ENCODE measurements at regions not wholly inside any gene's neighbourhood (a gene's known extent, or its start where the extent isn't known, plus 50 kb on each side); places are given as distances from the start of the nearest gene placed in this dataset.

DNA sequence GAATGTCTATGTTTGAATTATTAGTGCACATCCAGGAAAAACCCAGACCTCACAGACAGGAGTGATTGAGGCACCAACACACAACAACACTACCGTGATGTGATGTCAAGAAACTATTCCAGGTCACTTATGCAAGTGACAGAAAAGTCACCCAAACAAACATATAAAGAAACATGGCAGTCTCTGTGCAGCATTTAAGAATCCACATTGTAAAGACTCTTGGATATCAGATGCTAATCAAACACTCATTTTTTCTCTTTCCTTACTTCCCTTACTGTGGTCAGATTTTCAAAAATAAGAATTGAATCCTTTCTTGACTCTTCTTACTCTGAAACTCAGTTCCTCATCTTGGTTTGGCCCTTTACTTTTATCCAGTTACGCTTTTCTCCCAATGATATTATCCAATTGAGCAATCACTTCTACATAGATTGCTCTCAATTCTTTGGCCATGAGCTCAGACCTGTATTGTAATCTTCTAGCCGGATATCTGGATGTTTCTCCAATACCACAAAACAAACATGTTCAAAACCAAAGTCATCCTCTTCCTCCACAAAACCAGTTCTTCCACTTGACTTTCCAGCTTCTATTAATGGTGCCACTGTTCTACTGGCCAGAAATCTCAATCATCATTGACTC lies 115.4 kb downstream of the DUSP6 start:
- Histone ChIP-seq H3K79me2 (ENCODE audit: low read length) (no peaks in the 10 kb centered on the region), H3K9me3 (ENCODE audit: low read length) (no peaks in the 10 kb centered on the region), H3K4me2 (ENCODE audit: low read length) (peak overlapping the region; percentile 64), H2AFZ (ENCODE audit: low read length) (peak overlapping the region; percentile 12; the same call in 1 of the 2 replicates), H3K27me3 (ENCODE audit: low read length) (no peaks in the 10 kb centered on the region), H4K20me1 (ENCODE audit: low read length) (no peaks in the 10 kb centered on the region), H3K9ac (ENCODE audit: low read length) (peak overlapping the region; percentile 80), H3K36me3 (ENCODE audit: low read depth, low read length) (no peaks in the 10 kb centered on the region), H3K27ac (ENCODE audit: low read length) (peak overlapping the region; percentile 96), H3K4me3 (ENCODE audit: low read length) (0 out of 2 replicates have a peak overlapping the region, but pooled peaks have one; percentile 2), H3F3A (ENCODE audit: low read length, unreplicated experiment) (peaks cover 6% of the 10 kb centered on the region), H3K4me1 (ENCODE audit: insufficient read depth, low read length) (peaks cover 32% of the 10 kb centered on the region), H3K9me2 (replicated peaks; ENCODE audit: low read length) (no peaks in the 10 kb centered on the region)
- ATAC-seq (peak; percentile 84), DNase-seq (peak; percentile 97)
- intact Hi-C loops (cut with micrococcal nuclease): loop anchor here (1.0 kb wide), 1 partner anchor 11 kb away; no protein-coding TSS in a partner anchor
- CTCF ChIA-PET: no interaction called here
- POLR2A ChIA-PET (ENCODE audit: unreplicated experiment): interaction anchor here (0.6 to 0.7 kb wide), 2 partner anchors 48 to 116 kb away, joined by 3 to 5 read pairs; no protein-coding TSS in a partner anchor
- TF ChIP-seq EZH2phosphoT487 (IDR thresholded peaks at IDR 0.05; ENCODE audit: borderline replicate concordance, low read length): no peak
- TF ChIP-seq, protein P1, sequence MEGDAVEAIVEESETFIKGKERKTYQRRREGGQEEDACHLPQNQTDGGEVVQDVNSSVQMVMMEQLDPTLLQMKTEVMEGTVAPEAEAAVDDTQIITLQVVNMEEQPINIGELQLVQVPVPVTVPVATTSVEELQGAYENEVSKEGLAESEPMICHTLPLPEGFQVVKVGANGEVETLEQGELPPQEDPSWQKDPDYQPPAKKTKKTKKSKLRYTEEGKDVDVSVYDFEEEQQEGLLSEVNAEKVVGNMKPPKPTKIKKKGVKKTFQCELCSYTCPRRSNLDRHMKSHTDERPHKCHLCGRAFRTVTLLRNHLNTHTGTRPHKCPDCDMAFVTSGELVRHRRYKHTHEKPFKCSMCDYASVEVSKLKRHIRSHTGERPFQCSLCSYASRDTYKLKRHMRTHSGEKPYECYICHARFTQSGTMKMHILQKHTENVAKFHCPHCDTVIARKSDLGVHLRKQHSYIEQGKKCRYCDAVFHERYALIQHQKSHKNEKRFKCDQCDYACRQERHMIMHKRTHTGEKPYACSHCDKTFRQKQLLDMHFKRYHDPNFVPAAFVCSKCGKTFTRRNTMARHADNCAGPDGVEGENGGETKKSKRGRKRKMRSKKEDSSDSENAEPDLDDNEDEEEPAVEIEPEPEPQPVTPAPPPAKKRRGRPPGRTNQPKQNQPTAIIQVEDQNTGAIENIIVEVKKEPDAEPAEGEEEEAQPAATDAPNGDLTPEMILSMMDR (conservative IDR thresholded peaks at IDR 0.05; ENCODE audit: low read depth, low read length): no peak
- TF ChIP-seq EZH2 (IDR thresholded peaks at IDR 0.05; ENCODE audit: low read length, unreplicated experiment): no peak
- BruUV-seq (replicated peaks): no TSS peak

DNA sequence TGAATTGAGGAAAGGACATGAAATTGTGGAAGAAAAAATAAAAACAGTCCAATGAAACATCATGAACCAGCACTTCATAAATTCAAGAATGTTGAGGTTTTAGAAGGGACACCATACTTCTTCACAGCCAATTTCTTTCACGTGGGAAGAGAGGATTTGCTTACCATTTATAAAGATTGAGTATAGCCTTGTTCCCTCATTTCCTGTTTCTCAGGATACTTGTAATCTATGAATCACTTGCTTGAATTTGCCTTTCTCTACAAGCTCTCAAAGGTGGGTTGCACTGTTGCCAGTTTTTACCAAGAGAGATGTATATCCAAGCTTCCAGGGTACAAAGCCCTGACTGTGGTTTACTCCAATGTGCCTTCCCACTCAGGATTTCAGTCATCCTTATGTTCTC lies 116.1 kb downstream of the DUSP6 start:
- H3K27ac ChIP-seq (ENCODE audit: low read length): peak overlapping the region; percentile 96
- intact Hi-C loops (cut with micrococcal nuclease): no loop called here
- H3K4me1 ChIP-seq (ENCODE audit: insufficient read depth, low read length): peaks cover 32% of the 10 kb centered on the region
- ChIA-PET CTCF (no interaction called here), POLR2A (ENCODE audit: unreplicated experiment) (interaction anchor here (0.6 kb wide), 1 partner anchor 48 kb away, joined by 5 read pairs; no protein-coding TSS in a partner anchor)
- H3K4me2 ChIP-seq (ENCODE audit: low read length): peak overlapping the region; percentile 64
- H3K9ac ChIP-seq (ENCODE audit: low read length): peak overlapping the region; percentile 80
- H4K20me1 ChIP-seq (ENCODE audit: low read length): no peaks in the 10 kb centered on the region
- no TSS peak for BruUV-seq (replicated peaks)
- no peaks in the 10 kb centered on the region for H3K9me3 ChIP-seq (ENCODE audit: low read length)
- peaks cover 6% of the 10 kb centered on the region for H3F3A ChIP-seq (ENCODE audit: low read length, unreplicated experiment)
- H3K4me3 ChIP-seq (ENCODE audit: low read length): 0 out of 2 replicates have a peak overlapping the region, but pooled peaks have one; percentile 2
- ATAC-seq: peak; percentile 63
- DNase-seq: peak; percentile 75
- peak overlapping the region; percentile 12; the same call in 1 of the 2 replicates for H2AFZ ChIP-seq (ENCODE audit: low read length)
- H3K36me3 ChIP-seq (ENCODE audit: low read depth, low read length): no peaks in the 10 kb centered on the region
- no peaks in the 10 kb centered on the region for H3K27me3 ChIP-seq (ENCODE audit: low read length)
- no peak for TF ChIP-seq EZH2phosphoT487 (IDR thresholded peaks at IDR 0.05; ENCODE audit: borderline replicate concordance, low read length)
- TF ChIP-seq, protein P1 (conservative IDR thresholded peaks at IDR 0.05; ENCODE audit: low read depth, low read length): no peak
- TF ChIP-seq EZH2 (IDR thresholded peaks at IDR 0.05; ENCODE audit: low read length, unreplicated experiment): no peak
- H3K79me2 ChIP-seq (ENCODE audit: low read length): no peaks in the 10 kb centered on the region
- no peaks in the 10 kb centered on the region for H3K9me2 ChIP-seq (replicated peaks; ENCODE audit: low read length)
